ENCODE measurements at regions not wholly inside any gene's neighbourhood (a gene's known extent, or its start where the extent isn't known, plus 50 kb on each side); places are given as distances from the start of the nearest gene placed in this dataset.

DNA sequence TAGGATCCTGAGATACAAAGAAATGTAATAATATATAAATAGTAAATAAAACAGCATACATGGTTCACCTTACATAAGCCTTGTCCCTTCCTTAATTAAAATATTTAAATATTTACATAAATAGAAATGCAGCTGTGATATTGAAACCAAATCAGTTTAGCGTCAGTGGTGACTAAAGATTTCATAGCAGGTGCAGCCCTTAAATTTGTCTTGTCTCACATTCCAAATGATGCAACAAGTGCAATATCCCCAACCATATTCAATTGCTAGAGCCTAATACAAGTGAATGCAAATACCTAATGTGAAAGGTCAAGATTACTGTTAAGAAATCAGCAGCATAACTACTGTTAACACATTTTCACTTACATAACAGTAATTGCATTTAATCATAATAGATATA is 539.5 kb downstream of the NYAP2 start:
- H3K27ac ChIP-seq (ENCODE audit: low read length, poor library complexity, severe bottlenecking) = no peak overlapping the region
- H3K79me1 ChIP-seq (replicated peaks; ENCODE audit: low read length, poor library complexity, severe bottlenecking) = no peaks in the 10 kb centered on the region
- no peak overlapping the region for H4K91ac ChIP-seq (ENCODE audit: low read length)
- 100% methylated on average over 1 of the region's 1 CpG for WGBS
- H3K23ac ChIP-seq (ENCODE audit: low read length in 2 of 2) = no peak overlapping the region
- H3K9me3 ChIP-seq (ENCODE audit: control insufficient read depth, low read length) = no peaks in the 10 kb centered on the region
- H3K4me3 ChIP-seq (ENCODE audit: insufficient read depth in 1 of 2, low read depth in 1 of 2, low read length in 2 of 2) = no peak overlapping the region
- no peak overlapping the region for H3K18ac ChIP-seq (ENCODE audit: low read depth in 1 of 2, low read length in 2 of 2)
- no peak overlapping the region for H2BK120ac ChIP-seq (ENCODE audit: low read depth, low read length)
- H3K4me1 ChIP-seq (ENCODE audit: control insufficient read depth, insufficient read depth, low read depth, low read length) = no peaks in the 10 kb centered on the region
- H3K4ac ChIP-seq (ENCODE audit: low read depth in 1 of 2, low read length in 2 of 2) = no peak overlapping the region
- no peak overlapping the region for H2AFZ ChIP-seq (ENCODE audit: low read depth, low read length)
- no peak overlapping the region for H2BK12ac ChIP-seq (ENCODE audit: low read length in 2 of 2)
- no peak overlapping the region for H2BK5ac ChIP-seq (ENCODE audit: low read depth, low read length, poor library complexity, severe bottlenecking)
- no peaks in the 10 kb centered on the region for H3K27me3 ChIP-seq (ENCODE audit: control insufficient read depth in 1 of 2, insufficient read depth in 1 of 2, low read length in 2 of 2)
- H2AK5ac ChIP-seq (ENCODE audit: low read length, severe bottlenecking) = no peak overlapping the region
- H3K9ac ChIP-seq (ENCODE audit: low read length) = no peak overlapping the region
- DNase-seq = no peak
- H2BK15ac ChIP-seq (ENCODE audit: low read depth, poor library complexity, severe bottlenecking) = no peak overlapping the region
- H3K36me3 ChIP-seq (ENCODE audit: control insufficient read depth in 1 of 2, insufficient read depth in 2 of 2, low read depth in 1 of 2, low read length in 2 of 2) = no peaks in the 10 kb centered on the region
- H3K14ac ChIP-seq (ENCODE audit: low read length in 2 of 2) = no peak overlapping the region
- H4K8ac ChIP-seq (ENCODE audit: low read length) = no peak overlapping the region
- no peak overlapping the region for H3K4me2 ChIP-seq (ENCODE audit: low read length, poor library complexity, severe bottlenecking)

DNA sequence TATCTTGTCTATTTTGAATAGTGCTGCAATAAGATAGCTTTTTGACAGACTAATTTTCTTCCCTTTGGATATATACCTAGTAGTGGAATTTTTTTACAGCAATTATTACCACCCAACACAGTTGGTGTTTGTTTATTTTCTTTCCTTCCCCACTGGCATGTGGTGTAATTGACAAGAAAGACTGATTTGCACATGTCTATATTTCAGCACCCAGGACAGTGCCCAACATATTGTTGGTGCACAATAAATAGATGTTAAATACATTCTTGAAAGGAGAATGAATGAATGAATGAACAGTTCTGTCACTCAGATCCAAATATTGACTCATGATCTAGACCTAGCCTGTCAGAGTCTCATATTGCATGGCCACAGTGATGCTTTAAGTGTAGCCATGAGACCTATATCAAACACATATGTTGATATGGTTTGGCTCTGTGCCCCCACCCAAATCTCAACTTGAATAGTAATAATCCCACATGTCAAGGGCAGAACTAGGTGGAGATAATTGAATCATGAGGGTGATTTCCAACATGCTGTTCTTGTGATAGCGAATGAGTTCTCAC is 538.2 kb downstream of the NYAP2 start:
- DNase-seq = peak; percentile 30
- H3K27ac ChIP-seq (ENCODE audit: low read length, poor library complexity, severe bottlenecking) = no peak overlapping the region
- H3K4ac ChIP-seq (ENCODE audit: low read depth in 1 of 2, low read length in 2 of 2) = no peak overlapping the region
- H3K36me3 ChIP-seq (ENCODE audit: control insufficient read depth in 1 of 2, insufficient read depth in 2 of 2, low read depth in 1 of 2, low read length in 2 of 2) = no peaks in the 10 kb centered on the region
- no peak overlapping the region for H2BK15ac ChIP-seq (ENCODE audit: low read depth, poor library complexity, severe bottlenecking)
- no peak overlapping the region for H3K14ac ChIP-seq (ENCODE audit: low read length in 2 of 2)
- no peak overlapping the region for H3K23ac ChIP-seq (ENCODE audit: low read length in 2 of 2)
- no peak overlapping the region for H2BK12ac ChIP-seq (ENCODE audit: low read length in 2 of 2)
- no peak overlapping the region for H3K9ac ChIP-seq (ENCODE audit: low read length)
- no peaks in the 10 kb centered on the region for H3K27me3 ChIP-seq (ENCODE audit: control insufficient read depth in 1 of 2, insufficient read depth in 1 of 2, low read length in 2 of 2)
- H3K4me2 ChIP-seq (ENCODE audit: low read length, poor library complexity, severe bottlenecking) = no peak overlapping the region
- no peak overlapping the region for H3K4me3 ChIP-seq (ENCODE audit: insufficient read depth in 1 of 2, low read depth in 1 of 2, low read length in 2 of 2)
- no peak overlapping the region for H2AFZ ChIP-seq (ENCODE audit: low read depth, low read length)
- H4K91ac ChIP-seq (ENCODE audit: low read length) = no peak overlapping the region
- H3K4me1 ChIP-seq (ENCODE audit: control insufficient read depth, insufficient read depth, low read depth, low read length) = no peaks in the 10 kb centered on the region
- WGBS = 100% methylated on average over 1 of the region's 1 CpG
- H4K8ac ChIP-seq (ENCODE audit: low read length) = no peak overlapping the region
- no peak overlapping the region for H2AK5ac ChIP-seq (ENCODE audit: low read length, severe bottlenecking)
- no peak overlapping the region for H2BK120ac ChIP-seq (ENCODE audit: low read depth, low read length)
- H3K9me3 ChIP-seq (ENCODE audit: control insufficient read depth, low read length) = no peaks in the 10 kb centered on the region
- H2BK5ac ChIP-seq (ENCODE audit: low read depth, low read length, poor library complexity, severe bottlenecking) = no peak overlapping the region
- H3K79me1 ChIP-seq (replicated peaks; ENCODE audit: low read length, poor library complexity, severe bottlenecking) = no peaks in the 10 kb centered on the region
- H3K18ac ChIP-seq (ENCODE audit: low read depth in 1 of 2, low read length in 2 of 2) = no peak overlapping the region

DNA sequence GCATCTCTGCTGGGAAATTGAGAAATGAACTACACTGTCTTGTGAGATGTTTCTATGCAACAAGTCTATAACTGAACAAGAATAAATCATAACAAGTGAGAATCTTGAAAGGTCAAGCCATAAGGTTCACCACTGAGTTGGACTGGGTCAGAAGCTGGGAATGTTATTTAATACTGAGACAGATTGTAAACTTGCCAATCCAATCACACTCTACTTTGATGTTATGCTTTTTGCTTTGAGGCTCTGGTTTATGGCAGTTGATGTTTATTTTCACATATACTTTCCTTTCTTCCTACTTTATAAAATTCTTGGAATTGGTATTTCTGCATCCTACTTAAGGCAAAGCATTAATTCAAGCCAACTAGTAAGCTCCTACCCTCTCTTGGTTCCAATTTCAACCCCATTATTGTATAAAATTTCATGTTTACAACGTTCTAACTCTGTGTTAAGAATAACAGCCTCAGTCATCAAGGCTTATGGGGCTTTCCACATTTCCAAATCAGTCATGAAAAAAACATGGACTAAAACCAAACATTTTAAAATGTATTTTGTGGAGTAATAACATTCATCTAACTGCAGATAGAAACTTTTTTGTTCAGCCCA is 533.4 kb downstream of the NYAP2 start:
- H3K23ac ChIP-seq (ENCODE audit: low read length in 2 of 2) = no peak overlapping the region

DNA sequence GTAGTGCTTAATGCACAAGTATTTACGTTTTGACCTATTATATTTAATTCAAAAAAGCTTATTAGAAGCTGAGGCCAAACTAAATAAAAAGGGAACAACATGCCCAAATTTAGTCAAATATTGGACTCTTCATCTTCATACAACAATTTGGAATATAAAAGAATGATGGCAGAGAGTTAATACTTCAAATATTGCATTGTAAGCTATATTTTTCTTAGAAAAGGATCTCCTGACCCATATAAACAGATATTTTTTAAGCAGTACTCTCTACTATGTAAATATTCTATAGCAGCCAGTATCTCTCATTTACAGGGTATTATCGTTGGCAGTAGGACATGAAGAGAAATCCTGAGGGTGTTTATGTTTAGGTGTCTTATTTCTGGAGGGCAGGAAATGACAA is 531.2 kb downstream of the NYAP2 start:
- Histone ChIP-seq H2AFZ (ENCODE audit: low read depth, low read length) (no peak overlapping the region), H3K9me3 (ENCODE audit: control insufficient read depth, low read length) (no peaks in the 10 kb centered on the region), H3K23ac (ENCODE audit: low read length in 2 of 2) (no peak overlapping the region), H3K18ac (ENCODE audit: low read depth in 1 of 2, low read length in 2 of 2) (no peak overlapping the region), H2BK120ac (ENCODE audit: low read depth, low read length) (no peak overlapping the region), H3K14ac (ENCODE audit: low read length in 2 of 2) (no peak overlapping the region), H3K36me3 (ENCODE audit: control insufficient read depth in 1 of 2, insufficient read depth in 2 of 2, low read depth in 1 of 2, low read length in 2 of 2) (no peaks in the 10 kb centered on the region), H4K8ac (ENCODE audit: low read length) (no peak overlapping the region), H4K91ac (ENCODE audit: low read length) (no peak overlapping the region), H3K9ac (ENCODE audit: low read length) (no peak overlapping the region), H3K4ac (ENCODE audit: low read depth in 1 of 2, low read length in 2 of 2) (no peak overlapping the region), H3K4me1 (ENCODE audit: control insufficient read depth, insufficient read depth, low read depth, low read length) (no peaks in the 10 kb centered on the region), H2BK12ac (ENCODE audit: low read length in 2 of 2) (no peak overlapping the region), H2BK5ac (ENCODE audit: low read depth, low read length, poor library complexity, severe bottlenecking) (no peak overlapping the region), H2AK5ac (ENCODE audit: low read length, severe bottlenecking) (no peak overlapping the region), H3K27ac (ENCODE audit: low read length, poor library complexity, severe bottlenecking) (no peak overlapping the region), H3K27me3 (ENCODE audit: control insufficient read depth in 1 of 2, insufficient read depth in 1 of 2, low read length in 2 of 2) (no peaks in the 10 kb centered on the region), H3K4me3 (ENCODE audit: insufficient read depth in 1 of 2, low read depth in 1 of 2, low read length in 2 of 2) (no peak overlapping the region), H3K79me1 (replicated peaks; ENCODE audit: low read length, poor library complexity, severe bottlenecking) (no peaks in the 10 kb centered on the region), H2BK15ac (ENCODE audit: low read depth, poor library complexity, severe bottlenecking) (no peak overlapping the region), H3K4me2 (ENCODE audit: low read length, poor library complexity, severe bottlenecking) (no peak overlapping the region)
- no peak for DNase-seq
- no CpG with 5 or more reads among the region's 2 CpGs for WGBS

More for the DNA sequence above, 533.4 kb downstream of the NYAP2 start:
- DNase-seq = no peak
- H3K18ac ChIP-seq (ENCODE audit: low read depth in 1 of 2, low read length in 2 of 2) = no peak overlapping the region
- no peak overlapping the region for H2BK12ac ChIP-seq (ENCODE audit: low read length in 2 of 2)
- no peaks in the 10 kb centered on the region for H3K27me3 ChIP-seq (ENCODE audit: control insufficient read depth in 1 of 2, insufficient read depth in 1 of 2, low read length in 2 of 2)
- no peak overlapping the region for H3K4me3 ChIP-seq (ENCODE audit: insufficient read depth in 1 of 2, low read depth in 1 of 2, low read length in 2 of 2)
- no peak overlapping the region for H2BK120ac ChIP-seq (ENCODE audit: low read depth, low read length)
- no peak overlapping the region for H2AFZ ChIP-seq (ENCODE audit: low read depth, low read length)
- H3K27ac ChIP-seq (ENCODE audit: low read length, poor library complexity, severe bottlenecking) = no peak overlapping the region
- no peak overlapping the region for H3K4ac ChIP-seq (ENCODE audit: low read depth in 1 of 2, low read length in 2 of 2)
- WGBS = 80% methylated on average over 1 of the region's 1 CpG
- H3K4me2 ChIP-seq (ENCODE audit: low read length, poor library complexity, severe bottlenecking) = no peak overlapping the region
- H3K36me3 ChIP-seq (ENCODE audit: control insufficient read depth in 1 of 2, insufficient read depth in 2 of 2, low read depth in 1 of 2, low read length in 2 of 2) = no peaks in the 10 kb centered on the region
- H3K14ac ChIP-seq (ENCODE audit: low read length in 2 of 2) = no peak overlapping the region
- no peaks in the 10 kb centered on the region for H3K9me3 ChIP-seq (ENCODE audit: control insufficient read depth, low read length)
- H4K91ac ChIP-seq (ENCODE audit: low read length) = no peak overlapping the region
- H3K79me1 ChIP-seq (replicated peaks; ENCODE audit: low read length, poor library complexity, severe bottlenecking) = no peaks in the 10 kb centered on the region
- no peak overlapping the region for H2BK5ac ChIP-seq (ENCODE audit: low read depth, low read length, poor library complexity, severe bottlenecking)
- H2BK15ac ChIP-seq (ENCODE audit: low read depth, poor library complexity, severe bottlenecking) = no peak overlapping the region
- no peak overlapping the region for H4K8ac ChIP-seq (ENCODE audit: low read length)
- H2AK5ac ChIP-seq (ENCODE audit: low read length, severe bottlenecking) = no peak overlapping the region
- H3K4me1 ChIP-seq (ENCODE audit: control insufficient read depth, insufficient read depth, low read depth, low read length) = no peaks in the 10 kb centered on the region
- no peak overlapping the region for H3K9ac ChIP-seq (ENCODE audit: low read length)

Measured in mesenchymal stem cell (in vitro differentiated cells and primary cell).